Neutrophil (primary cell): ENCODE measurements at regions not wholly inside any gene's neighbourhood (a gene's known extent, or its start where the extent isn't known, plus 50 kb on each side); places are given as distances from the start of the nearest gene placed in this dataset.

ENCODE experiments used
- H3K27ac ChIP-seq: fragments of 200-600 bp; sonication (generic); 2 replicates; pipeline ENCODE4 v1.5.1; 2016; ENCODE audit warnings: mild to moderate bottlenecking, moderate library complexity
- H3K27me3 ChIP-seq: fragments of 200-600 bp; sonication (generic); 2 replicates; pipeline ENCODE4 v1.6.0; 2016; ENCODE audit warnings: mild to moderate bottlenecking
- H3K36me3 ChIP-seq: fragments of 200-600 bp; sonication (generic); 2 replicates; pipeline ENCODE4 v1.5.1; 2017
- H3K4me1 ChIP-seq, 2 experiments: fragments of 200-600 bp in 1 of 2; sonication (generic) in 1 of 2; 1 replicate in 1 of 2; 2 replicates in 1 of 2; pipeline versions ENCODE4 v1.5.1 to v1.6.1; 2013 to 2016; ENCODE audit warnings: low read depth in 1 of 2, low read length in 1 of 2, mild to moderate bottlenecking in 1 of 2, moderate library complexity in 1 of 2; ENCODE audit not compliant: control insufficient read depth in 1 of 2, insufficient read depth in 1 of 2
- H3K4me3 ChIP-seq, 2 experiments: fragments of 200-600 bp in 1 of 2; sonication (generic) in 1 of 2; 1 replicate in 1 of 2; 2 replicates in 1 of 2; pipeline ENCODE4 v1.5.1; 2013 to 2016; ENCODE audit warnings: low read depth in 1 of 2, low read length in 1 of 2, mild to moderate bottlenecking in 1 of 2, moderate library complexity in 1 of 2
- H3K9me3 ChIP-seq: fragments of 200-600 bp; sonication (generic); 2 replicates; pipeline ENCODE4 v1.5.1; 2016
- CTCF ChIP-seq: fragments of 200-600 bp; sonication (generic); IDR thresholded peaks from 2 replicates; pipeline ENCODE4 v1.5.1; 2016; ENCODE audit warnings: antibody characterized with exemption

- Histone ChIP-seq H3K4me1 (no peaks in the 10 kb centered on the region), H3K27ac (no peak overlapping the region), H3K36me3 (no peaks in the 10 kb centered on the region), H3K9me3 (no peaks in the 10 kb centered on the region), H3K27me3 (no peaks in the 10 kb centered on the region), H3K4me3 (no peak overlapping the region)
- no peak for TF ChIP-seq CTCF
Observed at GRCh38 chr9:118088090-118088489, 383.9 kb downstream of the TLR4 start.

GRCh38 chr9:118091226-118091625, 387.0 kb downstream of the TLR4 start:
- H3K36me3 ChIP-seq = no peaks in the 10 kb centered on the region
- no peak overlapping the region for H3K4me3 ChIP-seq
- H3K27me3 ChIP-seq = no peaks in the 10 kb centered on the region
- no peaks in the 10 kb centered on the region for H3K9me3 ChIP-seq
- TF ChIP-seq CTCF = no peak
- H3K4me1 ChIP-seq = no peaks in the 10 kb centered on the region
- H3K27ac ChIP-seq = no peak overlapping the region

GRCh38 chr9:118091711-118092500, 387.7 kb downstream of the TLR4 start:
- Histone ChIP-seq H3K9me3 (no peaks in the 10 kb centered on the region), H3K4me3 (no peak overlapping the region), H3K4me1 (no peaks in the 10 kb centered on the region), H3K36me3 (no peaks in the 10 kb centered on the region), H3K27ac (no peak overlapping the region), H3K27me3 (no peaks in the 10 kb centered on the region)
- TF ChIP-seq CTCF = no peak

GRCh38 chr9:118094387-118094786, 390.2 kb downstream of the TLR4 start:
- no peaks in the 10 kb centered on the region for H3K36me3 ChIP-seq
- H3K27me3 ChIP-seq = no peaks in the 10 kb centered on the region
- H3K4me3 ChIP-seq = no peak overlapping the region
- TF ChIP-seq CTCF = no peak
- H3K4me1 ChIP-seq = no peaks in the 10 kb centered on the region
- H3K27ac ChIP-seq = no peak overlapping the region
- H3K9me3 ChIP-seq = no peaks in the 10 kb centered on the region

GRCh38 chr9:118100529-118101419, 396.6 kb downstream of the TLR4 start:
- H3K27ac ChIP-seq = no peak overlapping the region
- H3K4me1 ChIP-seq = no peaks in the 10 kb centered on the region
- H3K36me3 ChIP-seq = no peaks in the 10 kb centered on the region
- H3K9me3 ChIP-seq = no peaks in the 10 kb centered on the region
- no peak for TF ChIP-seq CTCF
- H3K4me3 ChIP-seq = no peak overlapping the region
- no peaks in the 10 kb centered on the region for H3K27me3 ChIP-seq
